ENCODE measurements at regions not wholly inside any gene's neighbourhood (a gene's known extent, or its start where the extent isn't known, plus 50 kb on each side); places are given as distances from the start of the nearest gene placed in this dataset.

DNA sequence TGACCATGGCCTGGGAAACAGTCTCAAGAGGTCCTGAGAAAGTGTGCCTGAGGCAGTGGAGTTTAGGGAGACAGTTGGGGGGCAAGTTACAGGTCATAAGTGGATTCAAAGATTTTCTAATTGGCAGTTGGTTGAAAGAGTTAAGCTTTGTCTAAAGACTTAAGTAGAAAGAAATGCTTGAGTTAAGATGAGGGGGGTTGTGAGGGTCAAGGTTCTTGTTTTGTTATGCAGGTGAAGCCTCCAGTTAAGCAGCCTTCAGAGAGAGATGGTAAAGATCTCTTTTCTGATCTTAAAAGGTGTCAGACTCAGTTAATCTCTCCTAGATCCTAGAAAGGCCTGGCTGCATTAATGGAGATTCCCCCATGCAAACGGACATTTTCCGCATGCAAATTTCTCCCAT, 356.3 kb upstream of the C2CD4B start:
- TF ChIP-seq POLR2AphosphoS5 (IDR thresholded peaks at IDR 0.05): no peak
- TF ChIP-seq, protein P1, sequence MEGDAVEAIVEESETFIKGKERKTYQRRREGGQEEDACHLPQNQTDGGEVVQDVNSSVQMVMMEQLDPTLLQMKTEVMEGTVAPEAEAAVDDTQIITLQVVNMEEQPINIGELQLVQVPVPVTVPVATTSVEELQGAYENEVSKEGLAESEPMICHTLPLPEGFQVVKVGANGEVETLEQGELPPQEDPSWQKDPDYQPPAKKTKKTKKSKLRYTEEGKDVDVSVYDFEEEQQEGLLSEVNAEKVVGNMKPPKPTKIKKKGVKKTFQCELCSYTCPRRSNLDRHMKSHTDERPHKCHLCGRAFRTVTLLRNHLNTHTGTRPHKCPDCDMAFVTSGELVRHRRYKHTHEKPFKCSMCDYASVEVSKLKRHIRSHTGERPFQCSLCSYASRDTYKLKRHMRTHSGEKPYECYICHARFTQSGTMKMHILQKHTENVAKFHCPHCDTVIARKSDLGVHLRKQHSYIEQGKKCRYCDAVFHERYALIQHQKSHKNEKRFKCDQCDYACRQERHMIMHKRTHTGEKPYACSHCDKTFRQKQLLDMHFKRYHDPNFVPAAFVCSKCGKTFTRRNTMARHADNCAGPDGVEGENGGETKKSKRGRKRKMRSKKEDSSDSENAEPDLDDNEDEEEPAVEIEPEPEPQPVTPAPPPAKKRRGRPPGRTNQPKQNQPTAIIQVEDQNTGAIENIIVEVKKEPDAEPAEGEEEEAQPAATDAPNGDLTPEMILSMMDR (IDR thresholded peaks at IDR 0.05; ENCODE audit: poor library complexity, severe bottlenecking): no peak
- TF ChIP-seq MXI1 (conservative IDR thresholded peaks at IDR 0.05; ENCODE audit: poor library complexity, severe bottlenecking): no peak
